ENCODE measurements at regions not wholly inside any gene's neighbourhood (a gene's known extent, or its start where the extent isn't known, plus 50 kb on each side); places are given as distances from the start of the nearest gene placed in this dataset.

GRCh38 chr5:169467041-169467771 lies 116.4 kb upstream of the SPDL1 start:
- FAIRE-seq (no peak), ATAC-seq (no peak), DNase-seq (ENCODE audit: low spot score) (no peak)
- in situ Hi-C loops (cut with HindIII; ENCODE audit: extremely low pct_ligation_motif_present, low pct_unique_long_range_greater_than_20kb) = no loop called here
- H3K27ac ChIP-seq (ENCODE audit: extremely low read length, insufficient read depth, low read length) = no peak overlapping the region
- H3K4me3 ChIP-seq (replicated peaks in 1 of 3; ENCODE audit: insufficient read depth in 1 of 3, low read depth in 2 of 3, low read length in 3 of 3) = no peak overlapping the region
- no peaks in the 10 kb centered on the region for H4K20me1 ChIP-seq (ENCODE audit: insufficient read depth, low read length)
- 15% methylated on average over 4 of the region's 5 CpGs for WGBS (ENCODE audit: low lambda C conversion rate)
- no peaks in the 10 kb centered on the region for H3K4me1 ChIP-seq (ENCODE audit: insufficient read depth, low read length)
- no peaks in the 10 kb centered on the region for H3K36me3 ChIP-seq (replicated peaks in 1 of 2; ENCODE audit: control insufficient read depth in 1 of 2, insufficient read depth in 2 of 2, low read length in 2 of 2)
- no peaks in the 10 kb centered on the region for H3K27me3 ChIP-seq (ENCODE audit: control insufficient read depth in 1 of 2, insufficient read depth in 2 of 2, low read length in 2 of 2)
- no peak for TF ChIP-seq ZNF441 (CRISPR knock-in tag; IDR thresholded peaks at IDR 0.05; ENCODE audit: borderline replicate concordance)
- TF ChIP-seq YEATS2 (CRISPR knock-in tag; IDR thresholded peaks at IDR 0.05; ENCODE audit: borderline replicate concordance) = no peak
- no peak for TF ChIP-seq ATF5 (CRISPR knock-in tag; IDR thresholded peaks at IDR 0.05; ENCODE audit: low read depth)
- TF ChIP-seq TEAD3 (CRISPR knock-in tag; optimal IDR thresholded peaks at IDR 0.05; ENCODE audit: borderline replicate concordance) = no peak
- TF ChIP-seq PHF8 (CRISPR knock-in tag; IDR thresholded peaks at IDR 0.05) = no peak
- no peak for TF ChIP-seq ZBTB8A (CRISPR knock-in tag; IDR thresholded peaks at IDR 0.05; ENCODE audit: borderline replicate concordance, low read depth)
- no peak for TF ChIP-seq ZNF780A (CRISPR knock-in tag; IDR thresholded peaks at IDR 0.05)
- TF ChIP-seq MXI1 (IDR thresholded peaks at IDR 0.05; ENCODE audit: borderline replicate concordance, low read depth, low read length) = no peak
- no peak for TF ChIP-seq MTERF4 (CRISPR knock-in tag; IDR thresholded peaks at IDR 0.05)
- CTCF ChIA-PET (ENCODE audit: low intra/inter-chr PET ratio, low total read pairs) = no interaction called here
- H3K9me3 ChIP-seq (ENCODE audit: low read length) = no peaks in the 10 kb centered on the region
- H3K4me2 ChIP-seq (ENCODE audit: low read depth, low read length) = no peak overlapping the region
- no peaks in the 10 kb centered on the region for H3K79me2 ChIP-seq (ENCODE audit: insufficient read depth, low read length)
- POLR2A ChIA-PET = no interaction called here
- no TSS peak for BruUV-seq (replicated peaks)
- intact Hi-C loops (cut with micrococcal nuclease; ENCODE audit: unreplicated experiment) = no loop called here
- H3K9ac ChIP-seq (ENCODE audit: insufficient read depth, low read depth, low read length) = no peak overlapping the region
- H2AFZ ChIP-seq (ENCODE audit: low read length) = no peak overlapping the region

All from HepG2 (cell line).